ENCODE measurements at regions not wholly inside any gene's neighbourhood (a gene's known extent, or its start where the extent isn't known, plus 50 kb on each side); places are given as distances from the start of the nearest gene placed in this dataset.

- TF ChIP-seq EZH2 (IDR thresholded peaks at IDR 0.05; ENCODE audit: insufficient read depth, low read length) (no peak), CTCF (IDR thresholded peaks at IDR 0.05; ENCODE audit: insufficient read depth, low read depth, low read length) (no peak)
Measured at GRCh38 chr9:113756476-113757192, 119.5 kb upstream of the ZNF618 start.

Measured in astrocyte (in vitro differentiated cells and primary cell).